H1 (cell line): ENCODE measurements at regions not wholly inside any gene's neighbourhood (a gene's known extent, or its start where the extent isn't known, plus 50 kb on each side); places are given as distances from the start of the nearest gene placed in this dataset.

ENCODE experiments used
- CTCF ChIA-PET: fragments of 300-600 bp; sonication (Branson Sonifier 250); formaldehyde crosslinking; loops from one replicate; lab custom pipeline; 2021; ENCODE audit not compliant: partially characterized antibody; lab: Charles Lee
- POLR2A ChIA-PET: fragments of 300-600 bp; sonication (Branson Sonifier 250); formaldehyde crosslinking; loops from one replicate; lab custom pipeline; 2021; ENCODE audit warnings: inconsistent platforms; ENCODE audit not compliant: partially characterized antibody; lab: Charles Lee
- DNase-seq, 2 experiments: peaks; one replicate each; pipeline versions ENCODE4 v3.0.0 to v3.0.0-alpha.2; 2010 to 2022; ENCODE audit warnings: low spot score in 2 of 2, low read depth in 1 of 2, mixed read lengths in 1 of 2
- FAIRE-seq: peaks from 2 replicates; lab custom pipeline; 2011; peaks lifted over from hg19 to GRCh38; lab: Jason Lieb, UNC
- H2AFZ ChIP-seq: 2 replicates; pipeline ENCODE4 v1.8.1; 2012; ENCODE audit warnings: low read length, inconsistent platforms
- H2AK5ac ChIP-seq: 2 replicates; pipeline ENCODE4 v1.6.1; 2013; ENCODE audit warnings: low read depth, low read length
- H2BK120ac ChIP-seq: replicated peaks from 2 replicates; pipeline ENCODE3; 2013; ENCODE audit warnings: low read depth, low read length, inconsistent platforms
- H2BK12ac ChIP-seq: 2 replicates; pipeline ENCODE4 v1.6.1; 2013; ENCODE audit warnings: low read depth, low read length
- H2BK15ac ChIP-seq: 2 replicates; pipeline ENCODE4 v1.6.1; 2013; ENCODE audit warnings: low read length
- H2BK20ac ChIP-seq: 2 replicates; pipeline ENCODE4 v1.6.1; 2013; ENCODE audit warnings: low read length
- H2BK5ac ChIP-seq: 2 replicates; pipeline ENCODE4 v1.6.1; 2013; ENCODE audit warnings: low read depth, low read length
- H3K14ac ChIP-seq: 2 replicates; pipeline ENCODE4 v1.6.1; 2013; ENCODE audit warnings: inconsistent platforms; ENCODE audit not compliant: insufficient read length
- H3K18ac ChIP-seq: 2 replicates; pipeline ENCODE4 v1.6.1; 2013; ENCODE audit warnings: low read length; ENCODE audit errors: extremely low read depth
- H3K23ac ChIP-seq: 2 replicates; pipeline ENCODE4 v1.6.1; 2013; ENCODE audit warnings: inconsistent platforms; ENCODE audit not compliant: insufficient read length
- H3K23me2 ChIP-seq: 2 replicates; pipeline ENCODE4 v1.6.1; 2013; ENCODE audit warnings: low read depth, low read length
- H3K27ac ChIP-seq: 2 replicates; pipeline ENCODE4 v1.6.1; 2011; ENCODE audit warnings: low read depth, low read length, inconsistent platforms
- H3K27me3 ChIP-seq, 4 experiments: replicated peaks in 1 of 4; 1 replicate in 1 of 4; 2 replicates in 3 of 4; pipeline versions ENCODE4 v1.6.1 to v1.8.1; 2011 to 2013; ENCODE audit warnings: low read length in 3 of 4, mild to moderate bottlenecking in 3 of 4, inconsistent platforms in 2 of 4, mixed read lengths in 2 of 4, moderate library complexity in 1 of 4; ENCODE audit not compliant: control insufficient read depth in 3 of 4, insufficient read depth in 3 of 4; ENCODE audit errors: extremely low read depth in 1 of 4
- H3K36me3 ChIP-seq, 4 experiments: 2 replicates each; pipeline versions ENCODE4 v1.6.1 to v1.8.1; 2011 to 2013; ENCODE audit warnings: mild to moderate bottlenecking in 4 of 4, low read length in 3 of 4, moderate library complexity in 2 of 4, control low read depth in 1 of 4, inconsistent platforms in 1 of 4; ENCODE audit not compliant: insufficient read depth in 4 of 4, control insufficient read depth in 2 of 4
- H3K4ac ChIP-seq: replicated peaks from 2 replicates; pipeline ENCODE3; 2013; ENCODE audit warnings: low read length, low read depth, mixed read lengths, inconsistent platforms; ENCODE audit not compliant: insufficient read length
- H3K4me1 ChIP-seq, 4 experiments: replicated peaks in 1 of 4; 1 replicate in 1 of 4; 2 replicates in 3 of 4; pipeline versions ENCODE4 v1.6.1 to v1.8.1; 2011 to 2013; ENCODE audit warnings: low read length in 3 of 4, inconsistent platforms in 2 of 4, mixed read lengths in 1 of 4; ENCODE audit not compliant: insufficient read depth in 4 of 4, control insufficient read depth in 3 of 4
- H3K4me2 ChIP-seq, 2 experiments: 2 replicates each; pipeline versions ENCODE4 v1.6.1 to v1.8.1; 2011 to 2013; ENCODE audit warnings: low read depth in 2 of 2, low read length in 2 of 2, control low read depth in 1 of 2, inconsistent platforms in 1 of 2, mild to moderate bottlenecking in 1 of 2; ENCODE audit not compliant: insufficient read depth in 1 of 2
- H3K4me3 ChIP-seq, 4 experiments: fragments of 200-600, 300-600 bp in 1 of 4; sonication (generic), shearing (Covaris generic), sonication (Bioruptor Twin) in 1 of 4; 2 replicates each; pipeline versions ENCODE4 v1.5.1 to v1.8.1; 2011 to 2016; ENCODE audit warnings: low read length in 4 of 4, low read depth in 3 of 4, control low read depth in 2 of 4, inconsistent platforms in 2 of 4, mild to moderate bottlenecking in 2 of 4, mixed read lengths in 1 of 4, moderate library complexity in 1 of 4; ENCODE audit not compliant: insufficient read depth in 2 of 4; ENCODE audit errors: extremely low read depth in 1 of 4
- H3K56ac ChIP-seq: replicated peaks from 2 replicates; pipeline ENCODE3; 2013; ENCODE audit warnings: low read depth, mild to moderate bottlenecking, mixed read lengths, low read length, inconsistent platforms; ENCODE audit not compliant: insufficient read length
- H3K79me1 ChIP-seq: 2 replicates; pipeline ENCODE4 v1.6.1; 2013; ENCODE audit warnings: low read depth, low read length, control low read depth
- H3K79me2 ChIP-seq, 2 experiments: 2 replicates each; pipeline versions ENCODE4 v1.6.1 to v1.8.1; 2012 to 2013; ENCODE audit warnings: low read length in 2 of 2, mild to moderate bottlenecking in 2 of 2, inconsistent platforms in 1 of 2; ENCODE audit not compliant: insufficient read depth in 2 of 2, control insufficient read depth in 1 of 2
- H3K9ac ChIP-seq, 4 experiments: replicated peaks in 1 of 4; 1 replicate in 1 of 4; 2 replicates in 3 of 4; pipeline versions ENCODE4 v1.6.1 to v1.8.1; 2011 to 2013; ENCODE audit warnings: low read depth in 3 of 4, low read length in 3 of 4, control low read depth in 2 of 4, mild to moderate bottlenecking in 2 of 4, moderate library complexity in 2 of 4, inconsistent platforms in 1 of 4; ENCODE audit errors: extremely low read depth in 1 of 4
- H3K9me3 ChIP-seq, 2 experiments: 2 replicates each; pipeline versions ENCODE4 v1.6.1 to v1.8.1; 2012 to 2013; ENCODE audit warnings: mild to moderate bottlenecking in 2 of 2, moderate library complexity in 2 of 2, control low read depth in 1 of 2, inconsistent platforms in 1 of 2, low read depth in 1 of 2, low read length in 1 of 2, mixed read lengths in 1 of 2; ENCODE audit not compliant: insufficient read depth in 2 of 2
- H4K20me1 ChIP-seq, 2 experiments: replicated peaks in 1 of 2; 2 replicates each; pipeline versions ENCODE3 to v1.8.1; 2011 to 2013; ENCODE audit warnings: inconsistent platforms in 2 of 2, low read length in 2 of 2, mild to moderate bottlenecking in 1 of 2; ENCODE audit not compliant: insufficient read depth in 2 of 2, control insufficient read depth in 1 of 2
- H4K5ac ChIP-seq: 2 replicates; pipeline ENCODE4 v1.6.1; 2013; ENCODE audit warnings: low read length, low read depth, mixed read lengths, inconsistent platforms; ENCODE audit not compliant: insufficient read length
- H4K8ac ChIP-seq: 2 replicates; pipeline ENCODE4 v1.8.0; 2013; ENCODE audit warnings: mild to moderate bottlenecking, moderate library complexity, low read length, inconsistent platforms; ENCODE audit not compliant: insufficient read depth; ENCODE audit errors: extremely low read depth
- H4K91ac ChIP-seq: replicated peaks from 2 replicates; pipeline ENCODE3; 2013; ENCODE audit warnings: low read length, mixed read lengths, inconsistent platforms; ENCODE audit not compliant: insufficient read length
- HDAC2 ChIP-seq, 2 experiments: fragments of 300-600 bp in 1 of 2; sonication (generic) in 1 of 2; IDR thresholded peaks; 2 replicates each; pipeline ENCODE4 v1.6.1; 2011 to 2012; ENCODE audit warnings: low read depth in 2 of 2, low read length in 2 of 2, mild to moderate bottlenecking in 2 of 2, moderate library complexity in 2 of 2, borderline replicate concordance in 1 of 2, inconsistent platforms in 1 of 2
- POLR2AphosphoS5 ChIP-seq: IDR thresholded peaks from 2 replicates; pipeline ENCODE4 v1.6.1; 2011; ENCODE audit warnings: low read depth, low read length
- RBBP5 ChIP-seq: IDR thresholded peaks from 2 replicates; pipeline ENCODE4 v1.7.1; 2012; ENCODE audit warnings: low read depth, mild to moderate bottlenecking, inconsistent platforms, low read length, moderate library complexity, borderline replicate concordance
- WGBS, 2 experiments: shearing (Covaris generic) in 1 of 2; methylation state at CpG; one replicate each; pipeline versions ENCODE4 v1.1.6 to v1.1.7; 2013 to 2015; ENCODE audit warnings: low lambda C conversion rate in 2 of 2, mixed read lengths in 2 of 2, inconsistent platforms in 1 of 2, low coverage in 1 of 2, missing lambda C conversion rate in 1 of 2; ENCODE audit not compliant: insufficient replicate concordance in 2 of 2, insufficient coverage in 1 of 2, insufficient read length in 1 of 2; ENCODE audit errors: extremely low coverage in 1 of 2, missing lambda C conversion rate in 1 of 2; 5-methylcytosine and 5-hydroxymethylcytosine counted together

- TF ChIP-seq RBBP5 = no peak
Observed at GRCh38 chr9:3677541-3677940, 151.7 kb upstream of the RFX3 start (continued).

GRCh38 chr9:3676766-3677165 is 151.0 kb upstream of the RFX3 start:
- Histone ChIP-seq H3K36me3 (no peaks in the 10 kb centered on the region), H3K9me3 (no peaks in the 10 kb centered on the region), H2BK5ac (no peak overlapping the region), H2BK12ac (no peak overlapping the region), H3K4me1 (no peaks in the 10 kb centered on the region), H3K27me3 (no peaks in the 10 kb centered on the region), H3K9ac (no peak overlapping the region), H4K20me1 (no peaks in the 10 kb centered on the region), H3K56ac (no peak overlapping the region), H3K4ac (no peak overlapping the region), H2BK120ac (no peak overlapping the region), H4K5ac (no peak overlapping the region), H3K14ac (no peak overlapping the region), H3K4me3 (no peak overlapping the region), H2BK20ac (no peak overlapping the region), H2BK15ac (no peak overlapping the region), H2AFZ (no peak overlapping the region), H3K18ac (no peak overlapping the region), H3K23ac (no peak overlapping the region), H3K4me2 (no peak overlapping the region), H3K79me1 (no peaks in the 10 kb centered on the region), H3K23me2 (peaks cover 3% of the 10 kb centered on the region; the same call in 1 of the 2 replicates), H2AK5ac (no peak overlapping the region), H3K27ac (no peak overlapping the region), H3K79me2 (no peaks in the 10 kb centered on the region), H4K8ac (no peak overlapping the region), H4K91ac (no peak overlapping the region)
- 90% methylated on average over 3 of the region's 3 CpGs; no CpG with 5 or more reads in 1 of the 2 experiments for WGBS, 2 experiments
- ChIA-PET POLR2A (no interaction called here), CTCF (interaction anchor here (0.6 kb wide), 1 partner anchor 494 kb away, joined by 3 read pairs; no protein-coding TSS in a partner anchor)
- no peak for DNase-seq
- FAIRE-seq = no peak
- TF ChIP-seq HDAC2 (IDR thresholded peaks at IDR 0.05; ENCODE audit: borderline replicate concordance in 1 of 2, low read depth in 2 of 2, low read length in 2 of 2) (no peak), POLR2AphosphoS5 (no peak)
